Thyroid gland (tissue), 4 donors: ENCODE measurements at regions not wholly inside any gene's neighbourhood (a gene's known extent, or its start where the extent isn't known, plus 50 kb on each side); places are given as distances from the start of the nearest gene placed in this dataset.

Source experiments
- CTCF ChIP-seq, 6 experiments: fragments of 200-600 bp in 3 of 6; fragments of 450-650 bp in 3 of 6; sonication (generic) in 3 of 6; IDR thresholded peaks; one replicate each; pipeline ENCODE4 v1.5.1; 2016 to 2019; ENCODE audit warnings: antibody characterized with exemption in 6 of 6, mild to moderate bottlenecking in 2 of 6, inconsistent platforms in 1 of 6, moderate library complexity in 1 of 6
- POLR2A ChIP-seq, 2 donors: fragments of 450-650 bp; IDR thresholded peaks; one replicate each; pipeline ENCODE4 v1.6.1; 2017; ENCODE audit warnings: antibody characterized with exemption in 2 of 2, mild to moderate bottlenecking in 2 of 2, moderate library complexity in 1 of 2

- no peak for TF ChIP-seq CTCF (IDR thresholded peaks at IDR 0.05)
- no peak for TF ChIP-seq POLR2A (IDR thresholded peaks at IDR 0.05)
Observed at GRCh38 chr7:91771394-91771793, 109.1 kb downstream of the MTERF1 start.
